SU-DHL-6 (cell line): ENCODE measurements at regions not wholly inside any gene's neighbourhood (a gene's known extent, or its start where the extent isn't known, plus 50 kb on each side); places are given as distances from the start of the nearest gene placed in this dataset.

Experiments used
- CTCF ChIP-seq: fragments of 200-600 bp; sonication (generic); IDR thresholded peaks from one replicate; pipeline ENCODE4 v1.5.1; 2017; ENCODE audit warnings: antibody characterized with exemption, mild to moderate bottlenecking, low read length, moderate library complexity; ENCODE audit not compliant: insufficient read depth, poor library complexity, severe bottlenecking
- EZH2phosphoT487 ChIP-seq: fragments of 200-600 bp; sonication (generic), shearing (Covaris generic); conservative IDR thresholded peaks from 2 replicates; pipeline ENCODE4 v1.6.1; 2018; ENCODE audit warnings: mild to moderate bottlenecking, antibody characterized with exemption, low read length, moderate library complexity, mixed read lengths

- TF ChIP-seq CTCF (no peak), EZH2phosphoT487 (no peak)
Measured at GRCh38 chr2:125535089-125535488, 1120.9 kb upstream of the GYPC start.
